ENCODE measurements at regions not wholly inside any gene's neighbourhood (a gene's known extent, or its start where the extent isn't known, plus 50 kb on each side); places are given as distances from the start of the nearest gene placed in this dataset.

DNA sequence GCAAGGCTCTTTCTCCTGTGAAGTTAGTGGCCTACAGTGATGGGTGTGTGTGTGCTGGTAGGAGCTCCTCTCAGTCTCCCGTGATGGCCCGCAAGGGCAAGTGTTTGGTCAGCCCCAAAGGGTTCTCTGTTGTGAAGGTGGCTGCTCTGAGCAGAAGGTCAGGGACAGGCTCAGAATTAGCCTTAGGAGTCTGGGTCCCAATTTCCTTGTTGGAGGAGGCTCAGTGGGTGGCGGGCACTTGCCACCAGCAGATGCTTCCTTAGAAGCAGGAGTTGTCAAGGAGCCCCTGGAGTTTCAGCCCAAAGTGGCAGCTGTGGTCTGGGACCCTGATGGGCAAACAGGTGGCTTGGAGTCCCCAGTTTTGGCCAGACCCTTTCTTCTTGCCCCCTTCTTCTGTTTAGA is 154.4 kb downstream of the MACROH2A1 start:
- POLR2A ChIA-PET = no interaction called here
- no peaks in the 10 kb centered on the region for H3K4me1 Mint-ChIP-seq
- H3K9me3 Mint-ChIP-seq = no peaks in the 10 kb centered on the region
- CTCF ChIA-PET = no interaction called here
- no peaks in the 10 kb centered on the region for H3K36me3 Mint-ChIP-seq (ENCODE audit: low read depth)
- H3K27me3 Mint-ChIP-seq = no peaks in the 10 kb centered on the region
- no peak overlapping the region for H3K27ac Mint-ChIP-seq
- no peak overlapping the region for H3K4me3 Mint-ChIP-seq
- DNase-seq = peak; percentile 4

- Mint-ChIP-seq H3K9me3 (no peaks in the 10 kb centered on the region), H3K4me3 (no peak overlapping the region), H3K36me3 (ENCODE audit: low read depth) (no peaks in the 10 kb centered on the region), H3K27ac (no peak overlapping the region), H3K27me3 (no peaks in the 10 kb centered on the region), H3K4me1 (no peaks in the 10 kb centered on the region)
- DNase-seq = peak; percentile 3
- ChIA-PET CTCF (interaction anchor here (0.6 kb wide), 1 partner anchor 982 kb away, joined by 4 read pairs; no protein-coding TSS in a partner anchor), POLR2A (no interaction called here)
Measured at GRCh38 chr5:135243556-135244285, 155.3 kb downstream of the MACROH2A1 start.

GRCh38 chr5:135242866-135243555 is 156.0 kb downstream of the MACROH2A1 start:
- Mint-ChIP-seq H3K27ac (no peak overlapping the region), H3K27me3 (no peaks in the 10 kb centered on the region), H3K4me1 (no peaks in the 10 kb centered on the region), H3K9me3 (no peaks in the 10 kb centered on the region), H3K4me3 (no peak overlapping the region), H3K36me3 (ENCODE audit: low read depth) (no peaks in the 10 kb centered on the region)
- ChIA-PET CTCF (interaction anchor here (0.6 kb wide), 1 partner anchor 982 kb away, joined by 4 read pairs; no protein-coding TSS in a partner anchor), POLR2A (no interaction called here)
- DNase-seq = no peak

DNA sequence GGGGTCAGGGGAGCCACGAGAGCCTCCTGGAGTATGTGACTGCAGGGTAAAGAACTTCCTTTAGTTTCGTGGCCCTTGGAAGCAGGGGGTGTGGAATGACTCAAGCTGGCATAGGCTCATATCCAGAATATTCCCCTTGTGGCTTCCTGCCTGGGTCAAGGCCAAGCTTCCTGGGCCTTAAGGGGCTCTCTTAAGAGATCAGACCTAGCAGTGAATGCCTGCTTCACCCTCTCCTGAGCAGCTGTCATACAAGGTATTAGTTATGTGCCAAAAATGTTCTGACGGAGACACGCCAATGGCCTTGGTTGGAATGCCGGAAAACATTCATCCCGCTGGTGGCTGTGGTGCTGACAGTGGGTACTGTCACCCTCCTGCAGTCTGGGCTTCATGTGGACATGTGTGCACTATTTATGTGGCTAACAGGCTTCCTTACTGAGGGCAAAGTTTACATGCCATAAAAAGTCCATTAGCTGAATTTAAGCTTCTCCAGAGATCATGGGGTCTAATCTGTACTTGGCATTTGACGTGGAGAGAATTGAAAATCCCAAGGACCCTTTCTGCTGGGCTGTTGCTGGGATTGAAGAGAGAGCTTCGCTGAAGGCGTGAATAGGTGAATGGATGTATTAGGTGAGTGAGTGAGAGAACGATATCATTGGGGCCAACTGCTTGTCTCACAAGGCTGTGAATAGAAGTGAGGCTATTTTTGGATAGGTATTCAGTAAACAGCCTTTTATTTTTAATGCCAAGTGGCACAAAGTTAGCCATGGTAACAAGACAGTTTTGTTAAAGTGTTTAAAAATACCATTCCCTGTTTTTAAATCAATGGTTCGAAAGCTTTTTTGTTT is 156.8 kb downstream of the MACROH2A1 start:
- H3K27me3 Mint-ChIP-seq = no peaks in the 10 kb centered on the region
- no peaks in the 10 kb centered on the region for H3K9me3 Mint-ChIP-seq
- H3K4me3 Mint-ChIP-seq = no peak overlapping the region
- H3K27ac Mint-ChIP-seq = no peak overlapping the region
- DNase-seq = no peak
- no peaks in the 10 kb centered on the region for H3K36me3 Mint-ChIP-seq (ENCODE audit: low read depth)
- ChIA-PET CTCF (no interaction called here), POLR2A (no interaction called here)
- no peaks in the 10 kb centered on the region for H3K4me1 Mint-ChIP-seq

DNA sequence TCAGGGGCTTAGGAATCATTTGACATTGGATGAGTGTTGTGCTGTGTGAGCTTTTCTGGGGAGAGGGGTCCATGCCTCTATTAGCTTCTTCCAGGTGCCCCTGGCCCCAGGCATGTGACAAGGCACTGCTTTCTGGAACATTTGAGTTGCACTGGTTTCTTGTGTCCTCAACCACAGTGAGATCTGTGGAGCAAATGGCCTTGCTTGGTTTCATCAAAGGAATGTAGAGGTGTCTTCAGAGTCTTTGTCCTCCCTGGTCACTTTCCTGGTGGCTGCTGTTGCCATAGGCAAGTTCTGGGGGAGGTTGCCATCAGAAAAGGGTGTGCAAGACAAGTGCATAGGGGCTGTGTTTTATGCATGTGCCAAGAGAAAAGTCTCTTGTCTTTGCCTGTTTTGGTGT is 157.5 kb downstream of the MACROH2A1 start:
- Mint-ChIP-seq H3K27me3 (no peaks in the 10 kb centered on the region), H3K4me3 (no peak overlapping the region), H3K36me3 (ENCODE audit: low read depth) (no peaks in the 10 kb centered on the region), H3K4me1 (no peaks in the 10 kb centered on the region), H3K27ac (no peak overlapping the region), H3K9me3 (no peaks in the 10 kb centered on the region)
- CTCF ChIA-PET = no interaction called here
- no peak for DNase-seq
- POLR2A ChIA-PET = no interaction called here

DNA sequence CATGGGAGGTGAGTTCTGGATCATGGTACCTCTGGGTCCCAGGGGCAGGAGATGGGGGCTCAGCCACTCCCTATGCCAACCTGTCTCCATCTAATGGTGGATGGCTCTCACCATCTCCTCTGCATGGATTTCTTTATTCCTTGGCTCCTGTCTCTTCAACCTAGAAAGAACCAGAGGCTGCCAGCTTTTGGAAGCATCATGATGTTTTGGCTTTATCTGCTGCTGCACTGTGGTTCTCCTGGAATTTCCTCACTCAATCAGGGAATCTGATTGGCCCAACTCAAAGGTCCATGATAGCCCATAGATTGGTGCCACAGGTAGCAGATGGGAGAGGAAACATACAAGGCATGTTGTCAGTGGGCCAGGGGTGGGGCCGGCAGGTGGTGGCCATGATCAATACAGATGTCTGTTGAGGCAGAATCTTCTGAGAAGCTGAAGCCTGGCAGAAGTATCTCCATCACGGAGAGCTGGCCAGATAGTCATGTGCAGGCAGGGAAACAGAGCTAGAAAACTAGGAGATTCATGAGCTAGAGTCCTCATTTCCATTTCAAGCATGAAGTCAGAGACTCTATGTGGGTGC is 158.2 kb downstream of the MACROH2A1 start:
- Mint-ChIP-seq H3K9me3 (no peaks in the 10 kb centered on the region), H3K27me3 (no peaks in the 10 kb centered on the region), H3K4me1 (no peaks in the 10 kb centered on the region), H3K36me3 (ENCODE audit: low read depth) (no peaks in the 10 kb centered on the region), H3K27ac (no peak overlapping the region), H3K4me3 (no peak overlapping the region)
- ChIA-PET POLR2A (no interaction called here), CTCF (no interaction called here)
- DNase-seq = no peak

DNA sequence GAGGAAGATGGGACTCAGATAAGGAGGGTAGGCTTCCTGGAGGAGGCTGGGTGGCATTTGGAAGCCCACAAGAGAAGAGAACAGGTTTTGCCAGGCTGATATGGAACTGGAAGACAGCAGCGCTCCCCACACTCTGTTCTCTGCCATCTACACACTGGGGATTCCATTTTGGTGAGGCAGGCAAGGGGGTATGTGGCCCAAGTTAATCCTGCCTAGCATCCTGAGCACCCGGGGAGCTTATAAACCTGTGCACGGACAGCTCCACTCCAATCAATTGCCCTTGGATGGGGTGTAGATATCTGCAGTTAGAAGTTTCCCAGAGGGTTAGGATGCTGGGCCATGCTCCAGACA is 158.8 kb downstream of the MACROH2A1 start:
- H3K4me3 Mint-ChIP-seq = no peak overlapping the region
- no peaks in the 10 kb centered on the region for H3K4me1 Mint-ChIP-seq
- H3K27me3 Mint-ChIP-seq = no peaks in the 10 kb centered on the region
- no peak overlapping the region for H3K27ac Mint-ChIP-seq
- ChIA-PET CTCF (no interaction called here), POLR2A (no interaction called here)
- H3K9me3 Mint-ChIP-seq = no peaks in the 10 kb centered on the region
- no peak for DNase-seq
- H3K36me3 Mint-ChIP-seq (ENCODE audit: low read depth) = no peaks in the 10 kb centered on the region

DNA sequence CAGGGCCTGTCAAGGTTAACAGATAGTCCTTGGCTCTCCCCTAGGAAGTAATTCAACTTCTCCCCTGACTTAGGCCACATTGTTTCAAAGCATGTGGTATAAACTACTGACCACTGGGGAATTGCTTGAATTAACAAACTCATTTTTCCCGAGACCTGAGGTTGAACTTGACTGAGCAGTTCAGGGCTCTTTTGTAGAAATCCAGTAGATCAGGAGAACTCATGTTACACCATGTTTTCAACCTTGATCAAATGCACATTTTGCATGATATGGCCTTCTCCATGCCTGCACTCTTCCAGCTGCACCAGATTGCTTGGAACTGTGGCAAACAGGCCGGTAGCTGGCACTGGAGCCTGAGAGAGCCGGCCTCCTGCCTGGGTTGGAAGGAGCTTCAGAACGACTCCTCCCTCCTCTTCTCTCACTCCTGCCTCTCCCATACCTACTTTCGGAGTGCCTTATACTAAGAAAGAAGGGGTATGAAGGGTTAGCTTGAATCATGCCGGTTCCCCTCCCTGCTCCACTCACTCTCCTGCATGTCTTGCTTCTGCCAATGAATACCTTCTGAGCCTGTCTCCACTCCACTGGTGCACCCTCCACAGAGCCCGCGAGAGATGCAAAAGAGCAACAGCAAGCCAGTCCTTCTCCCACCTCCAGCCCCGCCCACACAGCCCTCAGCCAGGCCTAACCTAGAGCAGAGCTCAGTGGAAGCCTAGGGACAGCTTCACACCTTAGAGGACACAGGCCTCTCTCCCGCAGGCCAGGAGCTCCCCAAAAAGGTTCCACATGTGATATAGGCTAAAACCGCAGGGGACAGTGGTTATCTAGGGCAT is 159.4 kb downstream of the MACROH2A1 start:
- H3K4me1 Mint-ChIP-seq = no peaks in the 10 kb centered on the region
- H3K36me3 Mint-ChIP-seq (ENCODE audit: low read depth) = no peaks in the 10 kb centered on the region
- no peaks in the 10 kb centered on the region for H3K9me3 Mint-ChIP-seq
- CTCF ChIA-PET = no interaction called here
- no peak overlapping the region for H3K4me3 Mint-ChIP-seq
- no peak overlapping the region for H3K27ac Mint-ChIP-seq
- DNase-seq = no peak
- no peaks in the 10 kb centered on the region for H3K27me3 Mint-ChIP-seq
- POLR2A ChIA-PET = no interaction called here

DNA sequence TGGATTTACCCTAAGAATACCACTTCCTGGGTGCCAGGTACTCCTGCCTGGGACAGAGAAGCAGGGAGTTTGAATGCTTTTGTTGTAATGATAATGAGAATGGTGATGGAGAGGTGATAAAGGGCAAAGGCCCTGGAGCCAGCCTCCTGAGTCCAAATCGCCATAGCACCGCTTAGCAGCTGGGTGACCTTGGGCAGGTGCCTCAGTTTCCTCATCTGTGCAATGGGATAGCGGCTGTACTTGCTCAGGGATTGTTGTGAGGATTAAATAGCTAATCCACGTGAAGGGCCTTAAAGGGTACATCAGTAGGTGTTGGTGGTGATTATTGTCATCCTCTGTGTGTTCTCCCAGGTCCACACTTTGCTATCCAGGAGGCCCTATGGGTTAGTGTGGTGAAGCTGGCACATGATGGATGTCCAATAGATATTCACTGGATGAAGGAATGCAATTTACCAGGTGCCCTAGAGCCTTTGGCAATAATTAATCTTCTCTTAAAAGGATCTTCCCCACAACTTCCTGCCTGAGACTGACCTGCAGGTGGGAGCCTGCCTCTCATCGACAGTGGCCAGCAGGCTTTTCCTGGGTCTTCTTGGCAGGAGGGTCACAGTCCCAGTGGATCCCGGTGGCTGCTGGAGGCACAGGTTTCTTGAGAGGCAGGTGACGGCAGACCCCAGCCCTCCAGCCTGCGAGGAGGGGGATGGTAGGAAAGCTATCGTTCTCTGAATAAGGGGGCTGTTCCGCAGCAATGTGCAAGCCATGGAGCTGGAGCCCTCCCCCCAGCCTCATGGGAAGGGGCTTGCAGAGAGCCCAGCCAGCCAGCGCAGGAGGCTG is 160.2 kb downstream of the MACROH2A1 start:
- no peak for DNase-seq
- H3K27ac Mint-ChIP-seq = no peak overlapping the region
- no peaks in the 10 kb centered on the region for H3K36me3 Mint-ChIP-seq (ENCODE audit: low read depth)
- ChIA-PET POLR2A (no interaction called here), CTCF (no interaction called here)
- H3K4me1 Mint-ChIP-seq = no peaks in the 10 kb centered on the region
- no peaks in the 10 kb centered on the region for H3K9me3 Mint-ChIP-seq
- H3K4me3 Mint-ChIP-seq = no peak overlapping the region
- no peaks in the 10 kb centered on the region for H3K27me3 Mint-ChIP-seq

DNA sequence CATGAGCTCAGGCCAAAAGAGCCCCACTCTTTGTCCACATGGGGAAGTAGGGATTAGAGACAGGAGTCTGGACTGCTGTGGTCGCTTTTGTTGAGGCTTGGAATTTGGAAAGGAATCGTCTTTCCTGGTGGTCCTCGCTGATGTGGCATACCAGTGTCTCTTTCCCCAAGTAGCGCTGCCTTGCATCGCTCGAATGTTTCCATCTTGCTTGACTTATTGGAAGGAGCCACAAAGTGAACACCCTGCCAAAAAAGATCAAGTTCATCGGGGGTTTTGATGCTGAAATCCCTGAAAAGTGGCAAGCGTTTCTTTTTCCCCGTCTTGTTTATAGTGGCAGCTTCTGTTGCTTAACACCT is 161.3 kb downstream of the MACROH2A1 start:
- POLR2A ChIA-PET = no interaction called here
- DNase-seq = no peak
- Mint-ChIP-seq H3K4me1 (no peaks in the 10 kb centered on the region), H3K36me3 (ENCODE audit: low read depth) (no peaks in the 10 kb centered on the region), H3K27me3 (no peaks in the 10 kb centered on the region), H3K4me3 (no peak overlapping the region), H3K27ac (peak overlapping the region; percentile 38), H3K9me3 (no peaks in the 10 kb centered on the region)
- CTCF ChIA-PET = interaction anchor here (1.0 kb wide), 1 partner anchor 9 kb away, joined by 5 read pairs; no protein-coding TSS in a partner anchor

- H3K9me3 Mint-ChIP-seq = no peaks in the 10 kb centered on the region
- H3K4me1 Mint-ChIP-seq = no peaks in the 10 kb centered on the region
- no peak overlapping the region for H3K27ac Mint-ChIP-seq
- no peaks in the 10 kb centered on the region for H3K36me3 Mint-ChIP-seq (ENCODE audit: low read depth)
- ChIA-PET POLR2A (no interaction called here), CTCF (interaction anchor here (0.8 to 1.0 kb wide), 3 partner anchors 9 to 36 kb away, joined by 3 to 5 read pairs (median 3); no protein-coding TSS in a partner anchor)
- no peak for DNase-seq
- no peak overlapping the region for H3K4me3 Mint-ChIP-seq
- no peaks in the 10 kb centered on the region for H3K27me3 Mint-ChIP-seq
Measured at GRCh38 chr5:135236908-135237747, 161.9 kb downstream of the MACROH2A1 start.
